IPS-20b (cell line): ENCODE measurements at regions not wholly inside any gene's neighbourhood (a gene's known extent, or its start where the extent isn't known, plus 50 kb on each side); places are given as distances from the start of the nearest gene placed in this dataset.

Experiments used
- H3K27ac ChIP-seq: one replicate; pipeline ENCODE4 v1.5.1; 2013; ENCODE audit warnings: low read length
- H3K27me3 ChIP-seq: 2 replicates; pipeline ENCODE4 v1.6.1; 2013; ENCODE audit warnings: mild to moderate bottlenecking, low read length, inconsistent platforms; ENCODE audit not compliant: insufficient read depth
- H3K36me3 ChIP-seq: 2 replicates; pipeline ENCODE4 v1.6.1; 2013; ENCODE audit warnings: low read depth, mild to moderate bottlenecking, inconsistent platforms, low read length, moderate library complexity; ENCODE audit not compliant: insufficient read depth
- H3K4me1 ChIP-seq: 2 replicates; pipeline ENCODE4 v1.6.1; 2013; ENCODE audit warnings: mild to moderate bottlenecking, control low read depth, inconsistent platforms, low read length, moderate library complexity; ENCODE audit not compliant: insufficient read depth
- H3K4me3 ChIP-seq: 2 replicates; pipeline ENCODE4 v1.5.1; 2013; ENCODE audit warnings: mild to moderate bottlenecking, low read length, inconsistent platforms
- H3K9ac ChIP-seq: 2 replicates; pipeline ENCODE4 v1.6.1; 2013; ENCODE audit warnings: low read depth, mild to moderate bottlenecking, inconsistent platforms, low read length, moderate library complexity
- H3K9me3 ChIP-seq: 2 replicates; pipeline ENCODE4 v1.6.1; 2013; ENCODE audit warnings: mild to moderate bottlenecking, low read depth, low read length, inconsistent platforms; ENCODE audit not compliant: insufficient read depth

DNA sequence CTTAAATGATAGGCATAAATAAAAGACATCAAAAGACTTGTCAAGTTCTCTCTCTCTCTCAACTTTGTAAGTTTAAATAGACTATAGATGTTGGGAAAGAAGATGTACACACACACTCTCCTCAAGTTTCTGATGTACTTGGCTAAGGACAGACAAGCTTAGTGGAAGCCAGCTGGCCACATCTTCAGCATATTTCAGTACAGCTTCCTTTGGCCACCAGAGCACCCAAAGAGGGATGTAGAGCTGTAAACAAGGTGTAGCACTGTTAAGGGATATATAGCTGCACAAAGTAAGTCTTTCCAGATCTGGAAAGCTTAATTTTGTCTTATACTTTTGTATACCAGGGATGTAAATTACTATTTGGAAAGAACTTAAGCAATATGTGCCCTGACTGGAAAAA lies 64.3 kb upstream of the MSTN start:
- no peak overlapping the region for H3K9ac ChIP-seq
- no peaks in the 10 kb centered on the region for H3K36me3 ChIP-seq
- H3K9me3 ChIP-seq: no peaks in the 10 kb centered on the region
- no peaks in the 10 kb centered on the region for H3K27me3 ChIP-seq
- no peak overlapping the region for H3K27ac ChIP-seq
- no peak overlapping the region for H3K4me3 ChIP-seq
- H3K4me1 ChIP-seq: no peaks in the 10 kb centered on the region; the same call in 1 of the 2 replicates

DNA sequence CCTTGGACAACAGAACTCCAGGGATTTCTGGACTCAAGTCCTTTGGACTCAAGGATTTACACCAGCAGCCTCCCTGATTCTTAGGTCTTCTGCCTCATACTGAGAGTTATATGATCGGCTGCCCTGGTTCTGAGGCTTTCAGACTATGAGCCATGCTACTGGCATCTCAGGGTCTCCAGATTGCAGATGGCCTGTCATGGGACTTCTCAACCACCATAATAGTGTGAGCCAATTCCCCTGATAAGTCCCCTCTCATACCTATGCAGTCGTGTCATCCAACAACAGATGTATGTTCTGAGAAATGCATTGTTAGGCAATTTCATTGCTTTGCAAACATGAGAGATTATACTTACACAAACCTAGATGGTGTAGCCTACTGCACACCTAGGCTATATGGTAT lies 61.4 kb upstream of the MSTN start:
- Histone ChIP-seq H3K4me3 (no peak overlapping the region), H3K27me3 (no peaks in the 10 kb centered on the region), H3K9ac (no peak overlapping the region), H3K36me3 (no peaks in the 10 kb centered on the region), H3K4me1 (peaks cover 3% of the 10 kb centered on the region; the same call in 1 of the 2 replicates), H3K27ac (no peak overlapping the region), H3K9me3 (no peaks in the 10 kb centered on the region)

DNA sequence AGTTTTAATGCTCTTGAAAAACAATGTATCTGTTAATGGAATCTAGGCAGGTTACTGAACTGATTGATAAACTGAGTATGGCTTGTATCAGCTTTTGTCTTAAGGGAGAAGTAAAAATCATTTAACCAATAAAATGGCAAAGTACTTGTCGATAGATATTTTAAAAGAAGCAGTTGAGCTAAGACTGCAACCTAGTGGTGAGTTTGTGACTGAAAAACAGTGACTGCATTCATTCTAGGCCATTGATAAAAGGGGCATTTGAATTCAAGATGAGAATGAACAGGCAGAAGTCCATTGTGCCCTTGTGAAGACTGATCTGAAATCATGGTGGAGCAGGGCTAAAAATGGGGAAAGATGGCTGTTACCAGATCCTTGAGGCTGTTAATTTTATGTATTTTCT lies 59.4 kb upstream of the MSTN start:
- Histone ChIP-seq H3K36me3 (no peaks in the 10 kb centered on the region), H3K4me3 (no peak overlapping the region), H3K4me1 (peaks cover 3% of the 10 kb centered on the region; the same call in 1 of the 2 replicates), H3K9ac (no peak overlapping the region), H3K27ac (no peak overlapping the region), H3K27me3 (no peaks in the 10 kb centered on the region), H3K9me3 (no peaks in the 10 kb centered on the region)

DNA sequence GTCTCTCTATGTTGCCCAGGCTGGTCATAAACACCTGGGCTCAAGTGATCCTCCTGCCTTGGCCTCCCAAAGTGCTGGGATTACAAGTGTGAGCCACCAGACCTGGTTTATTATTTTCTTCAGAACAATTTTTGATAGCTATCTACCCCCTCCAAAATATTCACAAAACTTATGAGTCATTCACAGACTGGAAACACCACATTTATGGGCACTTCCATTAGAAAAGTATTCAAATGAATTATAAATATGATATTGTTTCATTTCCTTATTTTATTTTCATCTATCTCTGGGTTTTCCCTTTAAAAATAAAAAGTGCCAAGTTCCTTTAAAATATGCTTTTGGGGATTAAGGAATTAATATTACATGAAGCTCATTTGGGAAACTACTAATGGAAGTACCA lies 58.8 kb upstream of the MSTN start:
- Histone ChIP-seq H3K36me3 (no peaks in the 10 kb centered on the region), H3K27me3 (no peaks in the 10 kb centered on the region), H3K27ac (no peak overlapping the region), H3K4me3 (no peak overlapping the region), H3K9ac (no peak overlapping the region), H3K9me3 (no peaks in the 10 kb centered on the region), H3K4me1 (peaks cover 3% of the 10 kb centered on the region; the same call in 1 of the 2 replicates)

DNA sequence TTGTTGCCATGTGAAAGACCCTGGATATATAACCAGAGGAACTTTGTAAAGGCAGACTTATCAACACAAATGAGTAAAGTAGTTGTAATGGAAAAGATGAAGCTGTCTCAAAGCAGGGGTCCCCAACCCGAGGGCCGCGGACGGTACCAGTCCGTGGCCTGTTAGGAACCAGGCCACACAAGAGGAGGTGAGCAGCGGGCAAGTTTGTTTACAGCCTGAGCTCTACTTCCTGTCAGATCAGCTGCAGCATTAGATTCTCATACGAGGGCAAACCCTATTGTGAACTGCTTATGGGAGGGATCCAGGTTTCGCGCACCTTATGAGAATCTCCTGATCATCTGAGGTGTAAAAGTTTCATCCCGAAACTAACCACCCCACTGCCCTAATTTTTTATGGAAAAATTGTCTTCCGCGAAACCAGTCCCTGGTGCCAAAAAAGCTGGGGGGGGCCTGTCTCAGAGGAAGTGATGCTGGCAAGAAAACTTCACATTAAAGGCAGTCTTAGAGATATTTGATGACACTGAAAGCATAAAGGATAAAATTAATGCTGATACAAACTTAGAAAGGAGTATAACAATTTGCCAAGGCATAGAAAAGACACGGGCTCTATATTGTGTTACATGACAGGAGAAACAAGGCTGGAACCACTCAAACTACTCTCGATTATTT lies 57.5 kb upstream of the MSTN start:
- peak overlapping the region; percentile 67; the same call in 1 of the 2 replicates for H3K4me3 ChIP-seq
- no peaks in the 10 kb centered on the region for H3K36me3 ChIP-seq
- H3K9me3 ChIP-seq: no peaks in the 10 kb centered on the region
- H3K27me3 ChIP-seq: no peaks in the 10 kb centered on the region
- no peak overlapping the region for H3K9ac ChIP-seq
- H3K4me1 ChIP-seq: peaks cover 3% of the 10 kb centered on the region; the same call in 1 of the 2 replicates
- no peak overlapping the region for H3K27ac ChIP-seq

DNA sequence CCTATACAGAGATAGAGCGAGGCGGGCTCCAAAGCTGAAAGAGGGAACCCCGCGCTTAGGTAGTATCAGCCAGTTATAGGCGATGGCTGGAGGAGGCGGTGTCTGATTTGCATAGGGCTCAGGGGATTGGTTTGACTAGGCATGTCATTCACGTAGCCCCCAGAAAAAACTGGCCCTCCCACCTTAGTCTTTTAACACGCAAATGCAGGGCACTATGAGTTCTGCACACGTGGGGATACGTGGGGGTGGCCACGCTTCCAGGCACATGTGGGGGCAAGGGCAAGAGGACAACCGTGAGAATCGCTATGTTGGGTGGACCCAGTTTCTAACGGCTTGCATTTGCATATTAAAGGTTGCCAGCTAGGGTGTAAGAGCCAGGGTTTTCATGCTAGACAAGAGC lies 56.7 kb upstream of the MSTN start:
- Histone ChIP-seq H3K9ac (no peak overlapping the region), H3K36me3 (no peaks in the 10 kb centered on the region), H3K4me3 (peak overlapping the region; percentile 67; the same call in 1 of the 2 replicates), H3K27me3 (no peaks in the 10 kb centered on the region), H3K27ac (no peak overlapping the region), H3K9me3 (no peaks in the 10 kb centered on the region), H3K4me1 (peaks cover 3% of the 10 kb centered on the region; the same call in 1 of the 2 replicates)

DNA sequence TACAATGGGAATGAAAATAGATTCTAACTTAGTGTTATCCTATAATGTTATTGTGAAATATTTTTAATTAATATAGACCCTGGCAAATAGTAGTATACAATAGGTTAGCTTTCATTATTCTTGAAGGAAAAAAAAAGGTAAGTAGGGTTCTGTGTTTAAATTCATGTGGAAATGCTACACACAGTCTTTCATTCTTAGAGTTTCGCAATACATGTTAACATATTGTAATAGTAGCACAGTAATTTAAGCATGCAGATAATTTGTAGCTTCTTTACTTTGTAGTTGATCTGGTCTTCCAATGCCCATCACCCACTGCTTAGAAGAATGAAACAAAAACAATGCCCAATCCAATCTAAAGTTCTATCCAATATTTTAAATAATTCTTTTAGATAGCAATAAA lies 54.8 kb upstream of the MSTN start:
- no peaks in the 10 kb centered on the region for H3K9me3 ChIP-seq
- H3K4me3 ChIP-seq: no peak overlapping the region
- H3K4me1 ChIP-seq: peaks cover 3% of the 10 kb centered on the region; the same call in 1 of the 2 replicates
- H3K36me3 ChIP-seq: no peaks in the 10 kb centered on the region
- H3K27me3 ChIP-seq: no peaks in the 10 kb centered on the region
- no peak overlapping the region for H3K9ac ChIP-seq
- no peak overlapping the region for H3K27ac ChIP-seq

DNA sequence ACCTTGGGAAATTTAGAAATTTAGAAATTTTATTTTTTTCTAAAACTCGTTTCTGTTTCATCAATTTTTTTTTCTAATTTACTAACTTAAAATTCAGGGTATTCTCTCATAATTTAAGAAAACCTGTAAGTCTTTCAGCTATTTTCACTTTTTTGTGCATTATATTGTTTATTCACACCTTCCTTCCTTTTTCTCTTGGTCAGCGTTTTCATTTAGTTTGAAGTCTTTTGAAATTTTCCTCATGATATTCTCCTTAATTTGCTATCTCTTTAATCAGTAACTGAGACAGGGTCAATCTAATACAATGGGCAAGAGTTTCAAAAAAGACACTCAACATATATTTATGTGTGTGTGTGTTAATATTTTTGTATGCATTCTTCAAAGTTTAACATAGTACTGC lies 50.5 kb upstream of the MSTN start:
- no peak overlapping the region for H3K9ac ChIP-seq
- no peaks in the 10 kb centered on the region for H3K9me3 ChIP-seq
- H3K27me3 ChIP-seq: no peaks in the 10 kb centered on the region
- H3K36me3 ChIP-seq: no peaks in the 10 kb centered on the region
- H3K4me3 ChIP-seq: no peak overlapping the region
- no peak overlapping the region for H3K27ac ChIP-seq
- H3K4me1 ChIP-seq: 0 out of 2 replicates have a peak, but pooled peaks cover 2% of the 10 kb centered on the region
